ES-I3 (cell line): ENCODE measurements at regions not wholly inside any gene's neighbourhood (a gene's known extent, or its start where the extent isn't known, plus 50 kb on each side); places are given as distances from the start of the nearest gene placed in this dataset.

Source experiments
- H3K36me3 ChIP-seq: 2 replicates; pipeline ENCODE4 v1.6.1; 2013; ENCODE audit warnings: mild to moderate bottlenecking, low read length, control low read depth, moderate library complexity; ENCODE audit not compliant: insufficient read depth
- H3K4me1 ChIP-seq: 2 replicates; pipeline ENCODE4 v1.6.1; 2013; ENCODE audit warnings: mild to moderate bottlenecking, control low read depth, low read length; ENCODE audit not compliant: insufficient read depth
- H3K9ac ChIP-seq: 2 replicates; pipeline ENCODE4 v1.6.1; 2013; ENCODE audit warnings: low read depth, mild to moderate bottlenecking, low read length, moderate library complexity
- H3K9me3 ChIP-seq: 2 replicates; pipeline ENCODE4 v1.6.1; 2013; ENCODE audit warnings: mild to moderate bottlenecking, low read length, moderate library complexity; ENCODE audit not compliant: control insufficient read depth, insufficient read depth

DNA sequence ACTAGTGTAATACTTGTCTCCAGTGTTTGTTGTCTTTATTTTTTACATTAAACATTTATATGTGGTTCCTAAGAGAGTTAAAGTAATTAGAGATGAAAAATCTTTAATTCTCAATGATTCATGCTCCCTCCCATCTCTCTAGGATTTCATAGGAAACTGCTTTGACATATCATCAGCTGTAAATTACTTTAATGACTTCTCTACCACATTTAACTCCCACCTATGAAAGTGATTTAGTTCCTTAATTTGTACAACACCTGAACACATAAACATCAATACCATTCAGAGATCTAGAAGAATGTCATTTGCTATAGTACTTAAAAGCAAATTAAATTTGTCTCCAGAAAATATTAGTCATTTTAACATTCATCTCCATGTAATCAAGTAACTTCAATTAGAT lies 524.2 kb upstream of the CHAC2 start:
- Histone ChIP-seq H3K36me3 (no peaks in the 10 kb centered on the region), H3K9ac (no peak overlapping the region), H3K9me3 (no peaks in the 10 kb centered on the region), H3K4me1 (no peaks in the 10 kb centered on the region)

DNA sequence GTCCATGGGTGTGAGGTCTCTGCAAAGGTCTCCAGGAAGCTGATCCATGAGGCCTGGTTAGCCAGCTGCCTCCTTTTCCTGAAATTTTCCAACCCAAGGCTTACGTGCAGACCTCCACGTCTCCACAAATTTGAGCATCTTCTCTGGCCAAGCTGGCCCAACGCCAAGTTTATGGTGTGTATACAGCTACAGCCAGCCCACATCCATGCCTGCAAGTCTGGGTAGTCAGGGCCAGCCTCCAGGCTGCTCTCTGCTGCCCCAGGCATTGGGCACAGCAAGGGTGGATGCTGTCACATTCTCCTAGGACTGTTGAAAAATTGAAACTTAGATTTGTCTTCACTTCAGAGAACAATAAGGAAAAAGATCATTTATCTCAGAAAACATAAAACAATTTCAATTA lies 525.5 kb upstream of the CHAC2 start:
- no peak overlapping the region for H3K9ac ChIP-seq
- H3K9me3 ChIP-seq = no peaks in the 10 kb centered on the region
- H3K36me3 ChIP-seq = no peaks in the 10 kb centered on the region
- no peaks in the 10 kb centered on the region for H3K4me1 ChIP-seq

DNA sequence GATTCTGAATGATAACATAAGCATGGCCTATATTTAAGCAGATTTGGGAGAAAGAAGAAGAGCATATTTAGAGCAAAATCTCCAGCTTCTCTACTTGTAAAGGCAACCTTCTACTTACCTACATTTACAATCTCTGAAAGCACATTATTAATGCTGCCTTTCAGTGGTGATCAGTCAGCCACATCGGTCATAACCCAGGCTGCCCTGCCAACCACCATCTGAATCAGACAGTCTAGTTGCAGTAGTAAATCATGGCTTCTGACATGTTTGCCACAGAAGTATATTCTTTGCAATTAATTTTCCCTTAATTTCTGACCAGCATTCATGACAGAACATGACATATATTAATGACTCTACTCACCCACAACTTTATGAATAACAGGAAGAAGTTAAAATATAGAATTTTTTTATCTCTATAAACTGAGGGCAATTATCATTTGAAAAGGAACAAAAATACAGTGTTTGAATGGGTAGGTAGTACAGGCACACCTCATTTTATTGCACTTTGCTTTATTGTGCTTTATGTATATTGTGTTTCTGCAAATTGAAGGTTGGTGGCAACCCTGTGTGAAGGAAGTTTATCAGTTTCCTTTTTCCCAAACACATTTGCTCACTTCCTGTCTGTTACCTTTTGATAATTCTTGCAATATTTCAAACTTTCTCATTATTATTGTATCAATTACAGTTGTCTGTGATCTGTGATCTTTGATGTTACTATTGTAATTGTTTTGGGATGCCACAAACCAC lies 531.6 kb upstream of the CHAC2 start:
- peaks cover 5% of the 10 kb centered on the region; the same call in 1 of the 2 replicates for H3K4me1 ChIP-seq
- H3K9me3 ChIP-seq = no peaks in the 10 kb centered on the region
- H3K36me3 ChIP-seq = no peaks in the 10 kb centered on the region
- no peak overlapping the region for H3K9ac ChIP-seq

DNA sequence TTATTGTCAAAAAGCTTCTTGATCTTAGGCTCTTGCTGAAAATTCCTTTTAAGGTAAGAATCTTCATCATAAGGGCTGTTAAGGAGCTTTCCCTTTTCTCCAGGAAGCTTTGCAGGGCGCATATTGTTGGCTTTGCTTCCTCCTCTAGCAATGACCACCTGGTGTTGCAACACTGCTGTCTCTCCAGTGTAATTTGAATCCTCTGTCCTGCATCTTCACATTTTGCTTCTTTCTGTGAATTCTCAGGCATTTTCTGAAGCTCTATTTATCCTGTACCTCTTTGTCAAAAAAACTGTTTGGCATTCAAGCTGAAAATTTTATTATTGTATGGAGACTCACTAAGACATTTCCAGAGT lies 533.1 kb upstream of the CHAC2 start:
- Histone ChIP-seq H3K9me3 (no peaks in the 10 kb centered on the region), H3K36me3 (no peaks in the 10 kb centered on the region), H3K4me1 (peaks cover 5% of the 10 kb centered on the region; the same call in 1 of the 2 replicates), H3K9ac (no peak overlapping the region)

DNA sequence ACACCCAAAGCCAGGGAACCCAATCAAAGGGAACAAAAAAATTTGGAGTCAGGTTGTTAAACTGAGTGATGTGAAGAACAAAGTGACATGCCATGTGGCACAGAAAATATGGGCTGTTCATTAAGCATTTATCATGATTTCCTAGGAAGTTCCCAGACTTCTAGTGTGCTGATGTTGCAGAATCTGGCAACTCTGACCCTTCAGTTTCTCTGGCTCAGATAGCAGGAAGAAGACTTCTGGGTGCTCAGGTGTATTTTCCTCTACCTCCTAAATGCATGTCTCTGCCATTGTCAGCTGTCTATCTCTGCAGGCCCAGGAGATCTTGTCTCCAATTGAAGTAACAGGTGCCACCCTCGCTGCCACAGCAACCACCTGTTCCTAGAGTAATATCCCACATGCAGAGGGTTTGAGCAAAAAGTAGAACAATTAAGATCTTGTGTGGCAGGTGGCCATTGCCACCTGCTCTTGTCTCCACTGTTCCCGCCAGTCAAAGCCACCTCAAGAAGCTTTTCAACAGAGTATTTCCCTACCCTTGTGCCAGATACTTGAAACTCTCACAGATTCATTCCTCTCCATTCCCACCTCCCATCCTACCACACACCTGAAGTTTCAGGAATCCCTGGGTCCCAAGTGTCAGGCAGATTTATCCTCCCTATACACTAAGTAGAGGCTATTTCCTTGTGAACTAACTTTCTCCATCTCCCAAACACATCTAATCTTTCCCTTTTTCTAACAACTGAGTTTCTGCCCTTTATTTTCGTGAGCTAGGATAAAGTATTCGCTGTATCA lies 533.7 kb upstream of the CHAC2 start:
- Histone ChIP-seq H3K9me3 (no peaks in the 10 kb centered on the region), H3K4me1 (peaks cover 5% of the 10 kb centered on the region; the same call in 1 of the 2 replicates), H3K36me3 (no peaks in the 10 kb centered on the region), H3K9ac (no peak overlapping the region)

DNA sequence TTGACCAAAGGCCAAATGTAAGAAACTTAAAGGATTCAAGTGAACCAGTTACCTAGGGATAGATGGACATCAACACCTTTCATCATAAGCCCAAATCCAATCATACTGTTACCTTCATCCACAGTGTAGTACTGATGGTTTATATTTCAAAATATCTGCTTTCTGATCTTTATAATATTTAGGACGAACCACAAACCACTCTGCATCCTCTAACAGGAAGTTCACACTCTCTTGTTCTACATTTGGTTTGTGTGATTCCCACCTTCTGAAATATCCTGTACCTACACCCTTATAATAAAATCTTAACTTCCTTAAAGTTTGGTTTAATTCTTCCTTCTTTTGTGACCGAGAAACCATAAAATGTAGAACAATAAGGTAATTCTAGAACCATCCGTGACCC lies 535.7 kb upstream of the CHAC2 start:
- no peaks in the 10 kb centered on the region for H3K9me3 ChIP-seq
- no peak overlapping the region for H3K9ac ChIP-seq
- H3K36me3 ChIP-seq = no peaks in the 10 kb centered on the region
- peaks cover 5% of the 10 kb centered on the region; the same call in 1 of the 2 replicates for H3K4me1 ChIP-seq

DNA sequence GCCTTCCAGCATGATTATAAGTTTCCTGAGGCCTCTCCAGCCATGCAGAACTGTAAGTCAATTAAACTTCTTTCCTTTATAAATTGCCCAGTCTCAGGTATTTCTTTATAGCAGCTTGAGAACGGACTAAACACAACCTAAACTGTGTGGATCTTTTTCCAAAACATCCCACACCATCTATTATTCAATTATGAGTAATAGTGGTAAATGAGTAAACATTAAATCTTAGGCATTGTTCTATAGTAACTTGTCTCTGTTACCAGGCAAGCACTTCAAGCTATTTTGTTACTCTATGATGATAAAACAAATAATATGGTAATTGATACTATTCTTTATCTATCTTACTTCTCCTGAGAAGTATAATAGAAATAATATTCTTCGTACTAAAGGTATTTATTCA lies 536.9 kb upstream of the CHAC2 start:
- H3K9me3 ChIP-seq = no peaks in the 10 kb centered on the region
- peaks cover 5% of the 10 kb centered on the region; the same call in 1 of the 2 replicates for H3K4me1 ChIP-seq
- H3K9ac ChIP-seq = no peak overlapping the region
- no peaks in the 10 kb centered on the region for H3K36me3 ChIP-seq

DNA sequence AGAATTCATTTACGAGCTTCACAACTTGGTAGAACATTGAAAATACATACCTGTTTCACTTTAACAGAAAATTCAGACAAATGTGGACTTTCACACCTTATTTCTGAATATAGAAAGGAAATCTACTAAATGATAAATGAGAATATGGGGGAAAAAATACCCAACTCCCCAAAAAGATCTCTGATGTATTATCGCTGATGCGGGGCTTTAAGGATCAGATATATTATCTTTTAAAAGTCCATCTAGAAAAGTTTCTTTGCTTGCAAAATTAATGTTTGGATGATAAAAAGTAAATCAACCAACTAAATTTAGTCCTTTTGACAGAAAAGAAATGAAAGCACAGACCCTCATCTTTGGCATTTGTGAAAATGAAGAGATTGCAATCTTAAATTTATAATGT lies 540.1 kb upstream of the CHAC2 start:
- no peak overlapping the region for H3K9ac ChIP-seq
- H3K9me3 ChIP-seq = no peaks in the 10 kb centered on the region
- H3K36me3 ChIP-seq = no peaks in the 10 kb centered on the region
- H3K4me1 ChIP-seq = no peaks in the 10 kb centered on the region

DNA sequence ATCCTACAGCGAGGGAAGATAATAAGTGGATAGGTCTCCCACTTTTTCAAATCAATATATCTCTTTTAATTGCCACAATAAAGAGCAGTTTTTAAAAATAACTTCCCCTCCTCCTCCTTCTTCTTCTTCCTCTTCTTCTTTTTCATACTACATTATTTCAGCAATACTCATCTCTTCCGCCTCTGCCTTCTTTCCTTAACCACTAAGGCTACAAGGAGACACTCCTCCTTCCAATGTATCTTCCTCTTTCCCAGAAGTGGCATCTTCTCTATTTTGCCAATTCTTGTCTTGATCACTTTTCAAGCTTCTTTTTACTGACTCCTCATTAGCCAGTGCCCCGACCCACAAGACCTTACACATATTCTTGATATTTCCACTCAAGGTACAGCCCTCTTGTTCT lies 546.6 kb upstream of the CHAC2 start:
- H3K9ac ChIP-seq = no peak overlapping the region
- no peaks in the 10 kb centered on the region for H3K36me3 ChIP-seq
- peaks cover 3% of the 10 kb centered on the region; the same call in 1 of the 2 replicates for H3K9me3 ChIP-seq
- H3K4me1 ChIP-seq = no peaks in the 10 kb centered on the region

DNA sequence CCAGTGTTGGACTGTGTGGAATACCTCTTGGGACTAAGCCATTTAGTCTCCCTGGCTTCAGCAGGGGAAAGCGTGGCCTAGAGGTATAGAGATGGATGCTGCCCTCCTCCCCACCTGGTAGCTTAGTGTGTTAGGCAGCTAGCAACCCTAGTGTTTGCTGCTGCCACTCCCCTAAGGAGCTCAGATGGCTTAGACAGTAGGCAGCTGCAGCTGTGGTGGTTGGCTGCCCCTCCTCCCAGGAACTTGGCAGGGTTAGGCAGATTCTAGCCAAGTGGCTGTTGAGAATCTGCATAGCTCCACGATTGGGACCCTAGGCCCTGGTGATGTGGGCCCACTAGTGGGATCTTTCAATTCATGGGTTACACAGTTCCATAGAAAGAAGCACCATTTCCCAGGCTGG lies 550.4 kb upstream of the CHAC2 start:
- H3K9me3 ChIP-seq = peaks cover 3% of the 10 kb centered on the region; the same call in 1 of the 2 replicates
- H3K9ac ChIP-seq = no peak overlapping the region
- H3K36me3 ChIP-seq = no peaks in the 10 kb centered on the region

DNA sequence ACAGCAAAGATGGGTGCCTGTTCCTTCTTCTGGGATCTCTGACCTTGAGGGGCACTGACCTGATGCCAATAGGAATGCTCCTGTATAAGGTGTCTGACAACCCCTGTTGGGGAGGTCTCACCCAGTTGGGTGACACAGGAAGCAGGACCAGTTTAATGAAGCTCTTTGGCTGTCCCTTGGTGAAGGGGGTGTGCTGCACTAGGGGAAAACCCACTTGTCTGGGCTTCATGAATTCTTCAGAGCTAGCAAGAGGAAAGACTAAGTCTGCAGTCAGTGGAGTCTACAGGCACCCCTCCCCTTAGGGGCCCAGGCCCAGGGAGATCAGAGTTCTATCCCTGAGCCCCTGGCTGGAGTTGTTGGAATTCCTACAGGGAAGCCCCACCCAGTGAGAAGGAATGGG lies 550.8 kb upstream of the CHAC2 start:
- Histone ChIP-seq H3K9ac (no peak overlapping the region), H3K9me3 (peaks cover 3% of the 10 kb centered on the region; the same call in 1 of the 2 replicates), H3K4me1 (no peaks in the 10 kb centered on the region), H3K36me3 (no peaks in the 10 kb centered on the region)

More for the DNA sequence above, 550.4 kb upstream of the CHAC2 start:
- H3K4me1 ChIP-seq = no peaks in the 10 kb centered on the region

DNA sequence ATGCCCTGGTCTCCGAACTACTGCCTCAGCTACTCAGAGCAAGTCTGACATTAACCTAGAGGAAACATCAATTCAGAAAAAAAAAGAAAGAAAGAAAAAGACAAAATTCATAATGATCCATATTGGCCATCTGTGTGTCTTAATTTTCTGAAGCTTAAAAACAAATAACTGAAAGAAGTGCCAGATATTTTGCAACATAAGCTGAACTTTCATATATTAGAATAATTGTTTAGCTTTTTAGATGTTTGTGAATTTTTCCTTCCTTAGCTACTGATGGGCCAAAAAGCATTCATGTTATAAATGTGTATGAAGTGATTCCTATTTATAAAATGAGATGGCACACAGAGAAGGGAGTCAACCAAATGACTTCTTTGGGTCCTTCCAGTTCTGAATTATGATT lies 555.0 kb upstream of the CHAC2 start:
- H3K36me3 ChIP-seq = no peaks in the 10 kb centered on the region
- H3K4me1 ChIP-seq = no peaks in the 10 kb centered on the region
- no peak overlapping the region for H3K9ac ChIP-seq
- H3K9me3 ChIP-seq = peaks cover 3% of the 10 kb centered on the region; the same call in 1 of the 2 replicates

DNA sequence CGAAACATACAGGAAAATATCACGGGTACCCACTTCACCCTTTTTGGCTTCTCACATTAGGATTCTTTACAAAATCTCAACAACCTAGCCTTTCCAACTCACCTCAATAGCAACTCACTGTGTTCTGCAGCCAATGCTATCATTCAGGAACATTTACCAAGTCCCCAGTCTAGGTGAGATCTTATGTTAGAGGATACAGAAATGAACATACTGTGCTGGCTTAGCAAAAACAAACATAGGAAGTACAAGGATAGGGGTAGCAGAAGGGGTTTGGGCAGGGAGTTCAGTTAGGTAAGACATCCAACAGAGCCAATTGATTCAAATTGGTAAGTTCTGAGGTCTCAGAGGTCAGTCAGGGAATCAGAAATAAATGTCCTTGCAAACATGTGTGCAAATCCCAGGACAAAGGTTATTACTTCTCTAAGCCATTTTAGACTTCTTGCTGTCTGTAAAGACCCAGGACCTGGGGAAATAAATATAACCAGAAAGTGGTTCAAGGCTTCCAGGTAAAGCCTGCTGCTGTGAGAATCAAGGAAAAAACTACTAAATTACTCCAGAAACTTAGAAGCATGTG lies 556.3 kb upstream of the CHAC2 start:
- no peaks in the 10 kb centered on the region for H3K36me3 ChIP-seq
- H3K9ac ChIP-seq = no peak overlapping the region
- no peaks in the 10 kb centered on the region; the same call in 1 of the 2 replicates for H3K9me3 ChIP-seq
- no peaks in the 10 kb centered on the region for H3K4me1 ChIP-seq

DNA sequence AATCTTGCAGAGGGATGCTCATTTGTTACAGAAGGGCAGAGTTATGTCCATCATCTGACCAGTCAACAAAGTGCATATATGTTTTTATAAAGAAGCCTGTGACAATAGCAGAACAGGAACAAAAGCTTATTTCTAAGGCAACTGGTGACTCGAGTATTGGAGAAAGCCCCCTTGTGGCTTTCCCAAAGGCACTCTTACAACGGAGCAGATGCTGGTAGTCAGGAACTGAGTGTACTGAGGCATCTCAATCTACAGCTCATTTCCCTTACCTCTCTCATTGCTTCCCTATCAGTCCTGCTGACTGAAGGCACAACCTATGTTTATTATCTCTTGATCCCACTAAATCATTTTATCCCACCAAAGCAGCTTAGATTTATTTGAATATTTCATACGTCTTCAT lies 557.1 kb upstream of the CHAC2 start:
- Histone ChIP-seq H3K9me3 (no peaks in the 10 kb centered on the region; the same call in 1 of the 2 replicates), H3K9ac (no peak overlapping the region), H3K4me1 (no peaks in the 10 kb centered on the region), H3K36me3 (no peaks in the 10 kb centered on the region)
